ENCODE measurements at regions not wholly inside any gene's neighbourhood (a gene's known extent, or its start where the extent isn't known, plus 50 kb on each side); places are given as distances from the start of the nearest gene placed in this dataset.
"Not testable (repeated sequence)": the region's sequence is repeated elsewhere in the genome, so short reads cannot be mapped to it uniquely, and the experiment has no call there.

- Histone ChIP-seq H3K27me3 (replicated peaks; ENCODE audit: insufficient read depth) (no peaks in the 10 kb centered on the region), H3K36me3 (no peaks in the 10 kb centered on the region), H3K27ac (no peak overlapping the region), H3K9me3 (no peaks in the 10 kb centered on the region), H3K4me1 (replicated peaks) (no peaks in the 10 kb centered on the region), H3K4me3 (no peak overlapping the region)
- TF ChIP-seq POLR2A (IDR thresholded peaks at IDR 0.05) (no peak), POLR2AphosphoS5 (IDR thresholded peaks at IDR 0.05) (no peak), CTCF (IDR thresholded peaks at IDR 0.05) (no peak)
- intact Hi-C loops (cut with DNase I), result no loop called here
- WGBS, result 81% methylated on average over 3 of the region's 3 CpGs
- no peak for DNase-seq (ENCODE audit: low spot score)
Observed at GRCh38 chr9:102768002-102768401, 227.1 kb upstream of the CYLC2 start.

- H3K4me3 ChIP-seq, result no peak overlapping the region
- TF ChIP-seq POLR2A (IDR thresholded peaks at IDR 0.05), result no peak
- TF ChIP-seq POLR2AphosphoS5 (IDR thresholded peaks at IDR 0.05), result no peak
- TF ChIP-seq CTCF (IDR thresholded peaks at IDR 0.05), result no peak
- intact Hi-C loops (cut with DNase I), result no loop called here
- no peaks in the 10 kb centered on the region for H3K27me3 ChIP-seq (replicated peaks; ENCODE audit: insufficient read depth)
- H3K27ac ChIP-seq, result no peak overlapping the region
- WGBS, result 50% methylated on average over 4 of the region's 4 CpGs
- no peaks in the 10 kb centered on the region for H3K36me3 ChIP-seq
- H3K9me3 ChIP-seq, result no peaks in the 10 kb centered on the region
- DNase-seq (ENCODE audit: low spot score), result no peak
- H3K4me1 ChIP-seq (replicated peaks), result no peaks in the 10 kb centered on the region
Observed at GRCh38 chr9:102767076-102767475, 228.1 kb upstream of the CYLC2 start.

- TF ChIP-seq POLR2A (IDR thresholded peaks at IDR 0.05) (no peak), CTCF (IDR thresholded peaks at IDR 0.05) (no peak), POLR2AphosphoS5 (IDR thresholded peaks at IDR 0.05) (no peak)
- intact Hi-C loops (cut with DNase I), result no loop called here
- 83% methylated on average over 1 of the region's 1 CpG for WGBS
- Histone ChIP-seq H3K4me3 (no peak overlapping the region), H3K4me1 (replicated peaks) (no peaks in the 10 kb centered on the region), H3K27me3 (replicated peaks; ENCODE audit: insufficient read depth) (no peaks in the 10 kb centered on the region), H3K36me3 (no peaks in the 10 kb centered on the region), H3K27ac (no peak overlapping the region), H3K9me3 (no peaks in the 10 kb centered on the region)
- no peak for DNase-seq (ENCODE audit: low spot score)
Observed at GRCh38 chr9:102740578-102740977, 254.6 kb upstream of the CYLC2 start.

GRCh38 chr9:102728946-102729345 is 266.2 kb upstream of the CYLC2 start:
- no peaks in the 10 kb centered on the region for H3K27me3 ChIP-seq (replicated peaks; ENCODE audit: insufficient read depth)
- no peaks in the 10 kb centered on the region for H3K9me3 ChIP-seq
- H3K36me3 ChIP-seq, result no peaks in the 10 kb centered on the region
- DNase-seq (ENCODE audit: low spot score), result no peak
- intact Hi-C loops (cut with DNase I), result no loop called here
- WGBS, result 81% methylated on average over 6 of the region's 6 CpGs
- no peak overlapping the region for H3K27ac ChIP-seq
- TF ChIP-seq POLR2AphosphoS5 (IDR thresholded peaks at IDR 0.05) (no peak), CTCF (IDR thresholded peaks at IDR 0.05) (no peak), POLR2A (IDR thresholded peaks at IDR 0.05) (no peak)
- no peaks in the 10 kb centered on the region for H3K4me1 ChIP-seq (replicated peaks)
- no peak overlapping the region for H3K4me3 ChIP-seq

GRCh38 chr9:102714184-102714583 is 280.9 kb upstream of the CYLC2 start:
- intact Hi-C loops (cut with DNase I), result no loop called here
- Histone ChIP-seq H3K9me3 (no peaks in the 10 kb centered on the region), H3K27ac (no peak overlapping the region), H3K27me3 (replicated peaks; ENCODE audit: insufficient read depth) (no peaks in the 10 kb centered on the region), H3K4me1 (replicated peaks) (no peaks in the 10 kb centered on the region), H3K36me3 (no peaks in the 10 kb centered on the region), H3K4me3 (no peak overlapping the region)
- DNase-seq (ENCODE audit: low spot score), result no peak
- TF ChIP-seq POLR2A (IDR thresholded peaks at IDR 0.05), result no peak
- TF ChIP-seq POLR2AphosphoS5 (IDR thresholded peaks at IDR 0.05), result no peak
- no peak for TF ChIP-seq CTCF (IDR thresholded peaks at IDR 0.05)
- 81% methylated on average over 3 of the region's 3 CpGs for WGBS

GRCh38 chr9:102712910-102713309 is 282.2 kb upstream of the CYLC2 start:
- H3K36me3 ChIP-seq; H3K27ac ChIP-seq; H3K4me3 ChIP-seq; intact Hi-C loops (cut with DNase I); DNase-seq (ENCODE audit: low spot score); H3K9me3 ChIP-seq; H3K27me3 ChIP-seq (replicated peaks; ENCODE audit: insufficient read depth); H3K4me1 ChIP-seq (replicated peaks): not testable (repeated sequence)
- 87% methylated on average over 8 of the region's 8 CpGs for WGBS

All from prostate gland (tissue), 2 donors.